NCI-H2171 (cell line): ENCODE measurements at regions not wholly inside any gene's neighbourhood (a gene's known extent, or its start where the extent isn't known, plus 50 kb on each side); places are given as distances from the start of the nearest gene placed in this dataset.

Source experiments
- DNase-seq: peaks from one replicate; lab custom pipeline; 2025; lab: John Stamatoyannopoulos, UW

DNA sequence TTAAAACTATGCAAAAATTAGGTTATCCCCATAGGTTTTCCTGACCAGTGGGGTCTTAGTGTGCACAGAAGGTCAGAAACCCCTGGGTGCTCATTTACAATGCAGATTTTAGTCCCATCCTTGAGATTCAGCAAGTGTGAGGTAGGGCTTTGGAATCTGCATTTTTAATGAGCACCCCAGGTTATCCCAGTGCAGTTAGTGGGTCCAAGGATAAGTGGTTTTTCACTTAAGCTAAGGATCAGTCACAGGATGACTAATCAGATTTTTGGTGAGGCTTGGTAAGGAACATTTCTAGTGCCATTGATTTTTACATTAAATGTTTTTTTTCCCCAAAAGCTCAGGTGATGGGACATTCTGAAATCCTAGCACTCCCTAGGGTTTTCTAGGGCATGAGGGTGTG is 50.7 kb upstream of the MGAT5 start:
- no peak for DNase-seq
